Trophoblast cell (in vitro differentiated cells and primary cell): ENCODE measurements at regions not wholly inside any gene's neighbourhood (a gene's known extent, or its start where the extent isn't known, plus 50 kb on each side); places are given as distances from the start of the nearest gene placed in this dataset.

Experiments used
- DNase-seq, 2 donors: peaks; one replicate each; pipeline ENCODE4 v3.0.0-alpha.2; 2016
- H2AFZ ChIP-seq: 2 replicates; pipeline ENCODE4 v1.6.1; 2013; ENCODE audit warnings: low read length, moderate library complexity, mild to moderate bottlenecking; ENCODE audit not compliant: insufficient read depth, poor library complexity
- H2AK5ac ChIP-seq: 2 replicates; pipeline ENCODE4 v1.6.1; 2013; ENCODE audit warnings: mild to moderate bottlenecking, low read length
- H2BK120ac ChIP-seq: 2 replicates; pipeline ENCODE4 v1.6.1; 2013; ENCODE audit warnings: low read length, mild to moderate bottlenecking, moderate library complexity; ENCODE audit not compliant: insufficient read depth, poor library complexity
- H2BK12ac ChIP-seq: 2 replicates; pipeline ENCODE4 v1.6.1; 2013; ENCODE audit warnings: mild to moderate bottlenecking, low read length, moderate library complexity
- H2BK5ac ChIP-seq: 2 replicates; pipeline ENCODE4 v1.6.1; 2013; ENCODE audit warnings: low read length, low read depth, moderate library complexity, mild to moderate bottlenecking; ENCODE audit not compliant: poor library complexity
- H3K14ac ChIP-seq: 2 replicates; pipeline ENCODE4 v1.6.1; 2013; ENCODE audit warnings: mild to moderate bottlenecking, low read length
- H3K18ac ChIP-seq: 2 replicates; pipeline ENCODE4 v1.6.1; 2013; ENCODE audit warnings: mild to moderate bottlenecking, low read length
- H3K23ac ChIP-seq: 2 replicates; pipeline ENCODE4 v1.6.1; 2013; ENCODE audit warnings: low read length
- H3K27ac ChIP-seq: 2 replicates; pipeline ENCODE4 v1.5.1; 2013; ENCODE audit warnings: low read depth, mild to moderate bottlenecking, inconsistent platforms, low read length, moderate library complexity
- H3K27me3 ChIP-seq: 2 replicates; pipeline ENCODE4 v1.6.1; 2013; ENCODE audit warnings: inconsistent platforms, mild to moderate bottlenecking, low read length, moderate library complexity; ENCODE audit not compliant: insufficient read depth
- H3K36me3 ChIP-seq, 2 experiments: 1 replicate in 1 of 2; 2 replicates in 1 of 2; pipeline ENCODE4 v1.6.1; 2013; ENCODE audit warnings: low read length in 2 of 2, mild to moderate bottlenecking in 2 of 2, moderate library complexity in 1 of 2; ENCODE audit not compliant: insufficient read depth in 2 of 2, control insufficient read depth in 1 of 2
- H3K4ac ChIP-seq: 2 replicates; pipeline ENCODE4 v1.6.1; 2013; ENCODE audit warnings: low read depth, mild to moderate bottlenecking, low read length, moderate library complexity
- H3K4me1 ChIP-seq, 2 experiments: 1 replicate in 1 of 2; 2 replicates in 1 of 2; pipeline ENCODE4 v1.6.1; 2013; ENCODE audit warnings: low read length in 2 of 2, mild to moderate bottlenecking in 2 of 2, moderate library complexity in 1 of 2; ENCODE audit not compliant: insufficient read depth in 2 of 2, control insufficient read depth in 1 of 2
- H3K4me2 ChIP-seq: 2 replicates; pipeline ENCODE4 v1.6.1; 2013; ENCODE audit warnings: inconsistent platforms, mild to moderate bottlenecking, low read length, moderate library complexity
- H3K4me3 ChIP-seq: 2 replicates; pipeline ENCODE4 v1.5.1; 2013; ENCODE audit warnings: mild to moderate bottlenecking, low read depth, low read length, inconsistent platforms
- H3K79me1 ChIP-seq: one replicate; pipeline ENCODE4 v1.6.1; 2013; ENCODE audit warnings: low read length
- H3K79me2 ChIP-seq: 2 replicates; pipeline ENCODE4 v1.6.1; 2013; ENCODE audit warnings: low read length, mild to moderate bottlenecking; ENCODE audit not compliant: control insufficient read depth, insufficient read depth, poor library complexity
- H3K9ac ChIP-seq: 2 replicates; pipeline ENCODE4 v1.6.1; 2013; ENCODE audit warnings: mild to moderate bottlenecking, low read length
- H3K9me3 ChIP-seq: 2 replicates; pipeline ENCODE4 v1.6.1; 2013; ENCODE audit warnings: low read depth, mild to moderate bottlenecking, control low read depth, inconsistent platforms, low read length; ENCODE audit not compliant: insufficient read depth
- H4K12ac ChIP-seq: 2 replicates; pipeline ENCODE4 v1.6.1; 2013; ENCODE audit warnings: low read depth, mild to moderate bottlenecking, low read length, moderate library complexity
- H4K8ac ChIP-seq: 2 replicates; pipeline ENCODE4 v1.6.1; 2013; ENCODE audit warnings: low read depth, mild to moderate bottlenecking, low read length, moderate library complexity
- H4K91ac ChIP-seq: one replicate; pipeline ENCODE4 v1.6.1; 2013; ENCODE audit warnings: low read depth, mild to moderate bottlenecking, low read length, moderate library complexity
- WGBS: extraction: QIAGEN DNeasy Blood & Tissue Kit; methylation state at CpG from one replicate; pipeline ENCODE4 v1.1.7; 2013; ENCODE audit warnings: missing lambda C conversion rate; ENCODE audit not compliant: insufficient read length, insufficient coverage; ENCODE audit errors: extremely low coverage; 5-methylcytosine and 5-hydroxymethylcytosine counted together

GRCh38 chr7:98509836-98510235, 107.2 kb upstream of the NPTX2 start:
- Histone ChIP-seq H3K4me3 (no peak overlapping the region), H2BK12ac (no peak overlapping the region), H3K9ac (no peak overlapping the region), H3K27me3 (no peaks in the 10 kb centered on the region), H3K79me1 (no peaks in the 10 kb centered on the region), H2AK5ac (no peak overlapping the region), H2BK120ac (no peak overlapping the region), H4K91ac (no peak overlapping the region), H3K36me3 (no peaks in the 10 kb centered on the region), H3K79me2 (no peaks in the 10 kb centered on the region), H3K18ac (no peak overlapping the region), H3K9me3 (peaks cover 4% of the 10 kb centered on the region), H3K14ac (no peak overlapping the region), H2BK5ac (no peak overlapping the region), H4K12ac (no peak overlapping the region), H3K4ac (no peak overlapping the region), H3K4me1 (no peaks in the 10 kb centered on the region), H2AFZ (no peak overlapping the region), H4K8ac (no peak overlapping the region), H3K4me2 (no peak overlapping the region), H3K23ac (no peak overlapping the region), H3K27ac (no peak overlapping the region)
- no CpG with 5 or more reads among the region's 6 CpGs for WGBS
- no peak for DNase-seq

- Histone ChIP-seq H2BK5ac (no peak overlapping the region), H2BK12ac (no peak overlapping the region), H4K12ac (no peak overlapping the region), H3K18ac (no peak overlapping the region), H3K9ac (no peak overlapping the region), H2BK120ac (no peak overlapping the region), H3K79me1 (no peaks in the 10 kb centered on the region), H3K23ac (no peak overlapping the region), H3K4ac (no peak overlapping the region), H3K4me3 (no peak overlapping the region), H3K9me3 (peaks cover 2% of the 10 kb centered on the region), H4K8ac (no peak overlapping the region), H3K4me1 (no peaks in the 10 kb centered on the region), H3K27me3 (no peaks in the 10 kb centered on the region), H3K79me2 (no peaks in the 10 kb centered on the region), H3K27ac (no peak overlapping the region), H3K4me2 (no peak overlapping the region), H2AK5ac (no peak overlapping the region), H4K91ac (no peak overlapping the region), H2AFZ (no peak overlapping the region), H3K36me3 (no peaks in the 10 kb centered on the region), H3K14ac (no peak overlapping the region)
- no CpG with 5 or more reads among the region's 2 CpGs for WGBS
- no peak for DNase-seq
Measured at GRCh38 chr7:98506471-98506870, 105.6 kb upstream of the BAIAP2L1 start.

GRCh38 chr7:98500764-98501163, 99.9 kb upstream of the BAIAP2L1 start:
- H3K9me3 ChIP-seq = peaks cover 17% of the 10 kb centered on the region
- no peak overlapping the region for H2AFZ ChIP-seq
- no peak overlapping the region for H3K27ac ChIP-seq
- no peak for DNase-seq
- no CpG with 5 or more reads among the region's 6 CpGs for WGBS
- H3K23ac ChIP-seq = no peak overlapping the region
- H4K91ac ChIP-seq = no peak overlapping the region
- no peak overlapping the region for H4K12ac ChIP-seq
- no peaks in the 10 kb centered on the region for H3K79me1 ChIP-seq
- no peak overlapping the region for H3K4me3 ChIP-seq
- no peaks in the 10 kb centered on the region for H3K27me3 ChIP-seq
- no peak overlapping the region for H2AK5ac ChIP-seq
- no peak overlapping the region for H2BK12ac ChIP-seq
- H3K4me1 ChIP-seq = no peaks in the 10 kb centered on the region
- H3K18ac ChIP-seq = no peak overlapping the region
- no peak overlapping the region for H4K8ac ChIP-seq
- no peak overlapping the region for H2BK5ac ChIP-seq
- H2BK120ac ChIP-seq = no peak overlapping the region
- H3K9ac ChIP-seq = no peak overlapping the region
- H3K36me3 ChIP-seq = no peaks in the 10 kb centered on the region
- H3K79me2 ChIP-seq = no peaks in the 10 kb centered on the region
- H3K4ac ChIP-seq = no peak overlapping the region
- no peak overlapping the region for H3K4me2 ChIP-seq
- H3K14ac ChIP-seq = no peak overlapping the region

- no peaks in the 10 kb centered on the region for H3K4me1 ChIP-seq
- WGBS = no CpG with 5 or more reads among the region's 2 CpGs
- no peak overlapping the region for H3K23ac ChIP-seq
- no peak overlapping the region for H3K4me3 ChIP-seq
- no peaks in the 10 kb centered on the region for H3K79me1 ChIP-seq
- H3K9ac ChIP-seq = no peak overlapping the region
- no peak overlapping the region for H3K4ac ChIP-seq
- no peak overlapping the region for H3K27ac ChIP-seq
- peaks cover 18% of the 10 kb centered on the region for H3K9me3 ChIP-seq
- H3K36me3 ChIP-seq = no peaks in the 10 kb centered on the region
- no peak overlapping the region for H2BK12ac ChIP-seq
- H3K27me3 ChIP-seq = no peaks in the 10 kb centered on the region
- H2BK120ac ChIP-seq = no peak overlapping the region
- no peak overlapping the region for H3K18ac ChIP-seq
- H2BK5ac ChIP-seq = no peak overlapping the region
- no peak overlapping the region for H4K91ac ChIP-seq
- H2AK5ac ChIP-seq = no peak overlapping the region
- DNase-seq = no peak
- H2AFZ ChIP-seq = no peak overlapping the region
- H3K14ac ChIP-seq = no peak overlapping the region
- no peak overlapping the region for H4K12ac ChIP-seq
- no peak overlapping the region for H4K8ac ChIP-seq
- no peaks in the 10 kb centered on the region for H3K79me2 ChIP-seq
- H3K4me2 ChIP-seq = no peak overlapping the region
Measured at GRCh38 chr7:98496618-98497017, 95.7 kb upstream of the BAIAP2L1 start.
